AG09309 (cell line): ENCODE measurements at regions not wholly inside any gene's neighbourhood (a gene's known extent, or its start where the extent isn't known, plus 50 kb on each side); places are given as distances from the start of the nearest gene placed in this dataset.

Experiments
- DNase-seq: peaks from one replicate; pipeline ENCODE4 v3.0.0-alpha.2; 2010; ENCODE audit warnings: low read depth
- H3K4me3 ChIP-seq: 2 replicates; pipeline ENCODE4 v1.5.1; 2011; ENCODE audit warnings: mild to moderate bottlenecking, low read depth, low read length, moderate library complexity; ENCODE audit not compliant: control insufficient read depth
- TF ChIP-seq, protein P1 (sequence below): IDR thresholded peaks from 2 replicates; pipeline ENCODE4 v1.5.1; 2011; ENCODE audit warnings: mild to moderate bottlenecking, low read depth, low read length, inconsistent platforms; ENCODE audit not compliant: insufficient read depth, control insufficient read depth; ENCODE audit errors: missing control alignments

DNA sequence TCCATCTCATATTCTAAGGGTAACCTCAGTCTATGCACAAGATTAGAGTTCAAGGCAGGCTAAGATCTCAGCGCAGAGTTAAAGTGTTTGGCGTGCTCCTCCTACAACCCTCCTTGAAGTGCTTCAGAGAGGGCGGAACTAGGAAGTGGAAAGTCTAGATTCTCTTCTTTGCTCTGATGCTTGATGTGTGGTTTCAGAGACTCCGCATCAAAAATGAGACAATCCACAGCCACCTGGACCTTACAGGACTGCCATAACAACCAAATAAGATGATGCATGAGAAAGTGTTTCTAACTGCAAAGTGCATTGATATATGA is 161.3 kb upstream of the ATP11B start:
- TF ChIP-seq, protein P1, sequence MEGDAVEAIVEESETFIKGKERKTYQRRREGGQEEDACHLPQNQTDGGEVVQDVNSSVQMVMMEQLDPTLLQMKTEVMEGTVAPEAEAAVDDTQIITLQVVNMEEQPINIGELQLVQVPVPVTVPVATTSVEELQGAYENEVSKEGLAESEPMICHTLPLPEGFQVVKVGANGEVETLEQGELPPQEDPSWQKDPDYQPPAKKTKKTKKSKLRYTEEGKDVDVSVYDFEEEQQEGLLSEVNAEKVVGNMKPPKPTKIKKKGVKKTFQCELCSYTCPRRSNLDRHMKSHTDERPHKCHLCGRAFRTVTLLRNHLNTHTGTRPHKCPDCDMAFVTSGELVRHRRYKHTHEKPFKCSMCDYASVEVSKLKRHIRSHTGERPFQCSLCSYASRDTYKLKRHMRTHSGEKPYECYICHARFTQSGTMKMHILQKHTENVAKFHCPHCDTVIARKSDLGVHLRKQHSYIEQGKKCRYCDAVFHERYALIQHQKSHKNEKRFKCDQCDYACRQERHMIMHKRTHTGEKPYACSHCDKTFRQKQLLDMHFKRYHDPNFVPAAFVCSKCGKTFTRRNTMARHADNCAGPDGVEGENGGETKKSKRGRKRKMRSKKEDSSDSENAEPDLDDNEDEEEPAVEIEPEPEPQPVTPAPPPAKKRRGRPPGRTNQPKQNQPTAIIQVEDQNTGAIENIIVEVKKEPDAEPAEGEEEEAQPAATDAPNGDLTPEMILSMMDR: no peak
- no peak for DNase-seq
- no peak overlapping the region for H3K4me3 ChIP-seq

DNA sequence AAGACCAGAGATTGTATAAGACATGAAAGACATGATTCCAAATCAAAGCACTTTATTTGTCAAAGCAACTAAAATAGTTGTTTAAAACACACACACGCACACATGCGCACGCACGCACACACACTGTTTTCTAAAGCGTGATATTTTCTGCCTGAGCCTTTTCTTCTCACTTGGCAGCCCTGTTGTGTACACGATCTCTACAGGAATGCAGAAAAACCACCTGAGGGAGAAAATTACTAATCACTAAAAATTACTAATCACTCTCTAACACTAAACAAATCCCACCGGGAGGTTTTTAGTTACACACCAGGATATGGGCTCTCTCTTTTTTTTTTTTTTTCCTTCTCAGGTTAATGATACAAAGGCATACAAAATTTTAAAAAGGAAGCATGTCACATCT is 160.1 kb upstream of the ATP11B start:
- TF ChIP-seq, protein P1: no peak
- DNase-seq: no peak
- no peak overlapping the region for H3K4me3 ChIP-seq

DNA sequence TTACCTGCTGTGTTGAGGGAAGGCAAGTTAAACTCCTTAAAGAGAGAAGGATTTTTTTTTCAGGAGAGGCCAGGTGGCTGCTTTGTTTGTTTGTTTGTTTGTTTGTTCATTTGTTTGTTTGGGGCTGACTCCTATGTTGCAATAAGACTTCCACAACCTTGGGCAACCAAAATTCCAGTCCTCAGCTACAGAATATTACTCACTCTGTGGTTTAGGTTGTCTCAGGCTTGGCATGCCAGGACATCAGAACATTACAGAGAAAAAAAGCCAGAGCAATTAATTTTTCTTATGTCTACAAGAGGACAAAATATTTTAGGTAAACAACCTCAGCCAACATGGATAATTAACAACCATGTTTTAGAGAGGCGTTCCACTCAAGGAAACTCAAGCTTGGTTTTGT is 156.7 kb upstream of the ATP11B start:
- H3K4me3 ChIP-seq: no peak overlapping the region
- no peak for DNase-seq
- TF ChIP-seq, protein P1: no peak

DNA sequence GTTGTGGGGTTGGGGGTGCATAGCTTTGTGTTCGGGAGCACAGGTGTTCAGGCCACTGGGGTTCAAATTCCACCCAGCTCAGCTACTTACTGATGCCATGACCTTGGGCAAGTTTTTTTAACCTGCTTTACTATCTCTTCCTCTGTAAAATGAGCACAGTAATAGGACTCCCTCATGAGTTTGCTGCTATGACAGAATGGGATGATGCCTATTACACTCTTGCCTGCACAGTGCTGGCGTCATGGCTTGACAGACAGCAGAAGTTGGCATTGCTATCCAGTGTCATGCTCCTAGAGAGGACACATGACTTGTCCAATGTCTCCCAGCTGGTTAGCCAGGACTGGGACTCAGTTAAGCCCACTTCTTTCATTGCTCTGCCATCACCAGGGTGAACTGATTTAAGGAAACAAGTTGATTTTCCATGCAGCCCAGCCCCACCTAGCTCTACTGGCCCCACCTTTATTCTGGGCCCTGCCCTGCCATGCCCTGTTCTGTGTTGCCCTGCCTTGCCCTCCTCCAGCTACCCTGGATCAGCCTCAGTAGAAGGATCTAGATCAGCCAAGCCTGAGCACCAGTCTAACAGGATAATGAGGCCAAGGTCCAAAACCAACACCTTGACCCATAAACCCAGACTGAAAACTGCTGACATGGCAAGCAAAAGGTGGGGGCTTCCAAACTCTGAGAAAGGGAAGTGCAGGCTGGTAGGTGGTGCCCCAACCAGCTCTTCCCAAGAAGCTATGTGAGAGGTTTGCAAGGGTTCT is 155.8 kb upstream of the ATP11B start:
- DNase-seq: no peak
- no peak overlapping the region for H3K4me3 ChIP-seq
- TF ChIP-seq, protein P1: no peak

DNA sequence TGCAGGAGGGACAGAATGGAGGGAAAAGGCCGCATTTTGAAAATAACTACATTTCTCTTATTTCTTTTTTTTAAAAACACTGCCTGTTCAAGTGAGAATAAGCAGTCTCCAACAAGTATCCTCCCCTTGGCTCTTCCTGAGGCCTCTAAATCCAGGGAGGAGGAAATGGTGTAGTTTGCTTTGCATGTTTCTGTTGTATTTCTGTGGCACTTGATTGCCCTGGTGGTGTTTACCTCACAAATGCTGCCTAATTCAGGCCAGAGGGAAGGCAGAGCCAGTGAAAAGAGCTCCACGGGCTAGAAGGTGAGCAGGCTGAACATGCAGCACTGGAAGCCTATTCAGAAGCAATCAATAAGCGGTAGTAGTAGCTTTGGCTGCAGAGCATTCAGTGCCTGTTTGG is 149.3 kb upstream of the ATP11B start:
- no peak for DNase-seq
- no peak overlapping the region for H3K4me3 ChIP-seq
- TF ChIP-seq, protein P1: no peak

DNA sequence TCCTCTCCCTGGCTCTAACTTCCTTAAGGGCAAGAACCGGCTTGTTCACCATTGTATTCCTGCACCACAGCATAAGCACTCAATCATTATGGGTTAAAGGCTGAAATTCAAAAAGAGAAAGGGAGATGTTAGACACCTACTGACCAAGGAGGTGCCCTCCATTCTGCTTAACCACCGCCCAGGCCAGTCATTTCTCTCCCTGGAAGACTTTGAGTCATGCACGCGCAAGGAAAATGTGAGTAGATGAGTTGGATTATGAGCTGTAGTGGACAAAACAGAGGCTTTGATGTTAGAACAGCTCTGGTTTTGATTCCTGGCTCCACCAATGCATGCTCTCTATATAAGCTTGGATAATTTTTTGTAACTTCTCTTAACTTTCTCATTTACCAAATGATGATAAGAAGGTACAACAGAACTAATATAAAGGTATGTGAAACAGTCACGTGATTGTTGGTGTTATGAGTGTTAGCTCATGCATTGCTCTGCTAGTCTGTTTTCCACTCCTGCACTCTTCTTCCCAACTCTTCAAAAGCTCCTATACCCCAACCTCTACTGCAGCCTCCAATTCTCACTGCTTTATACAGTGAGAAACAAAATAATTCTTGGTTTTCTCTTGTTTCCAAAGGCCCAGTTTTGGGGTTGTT is 148.4 kb upstream of the ATP11B start:
- TF ChIP-seq, protein P1: no peak
- no peak overlapping the region for H3K4me3 ChIP-seq
- no peak for DNase-seq
